Ishikawa (cell line): ENCODE measurements at regions not wholly inside any gene's neighbourhood (a gene's known extent, or its start where the extent isn't known, plus 50 kb on each side); places are given as distances from the start of the nearest gene placed in this dataset.

Experiments used
- CEBPB ChIP-seq: IDR thresholded peaks from 2 replicates; pipeline ENCODE4 v1.6.1; 2012
- EGR1 ChIP-seq: IDR thresholded peaks from 2 replicates; pipeline ENCODE4 v1.6.1; 2012
- NFIC ChIP-seq: IDR thresholded peaks from 2 replicates; pipeline ENCODE4 v1.6.1; 2012
- RAD21 ChIP-seq: IDR thresholded peaks from 2 replicates; pipeline ENCODE4 v1.6.1; 2012; ENCODE audit warnings: low read depth
- TAF1 ChIP-seq: IDR thresholded peaks from 2 replicates; pipeline ENCODE4 v1.6.1; 2012; ENCODE audit warnings: low read depth, mild to moderate bottlenecking
- TCF12 ChIP-seq: IDR thresholded peaks from 2 replicates; pipeline ENCODE4 v1.6.1; 2012; ENCODE audit warnings: low read depth
- TEAD4 ChIP-seq: IDR thresholded peaks from 2 replicates; pipeline ENCODE4 v1.6.1; 2012
- YY1 ChIP-seq: IDR thresholded peaks from 2 replicates; pipeline ENCODE4 v1.6.1; 2012; ENCODE audit warnings: low read depth
- ZBTB7A ChIP-seq: IDR thresholded peaks from 2 replicates; pipeline ENCODE4 v1.6.1; 2012; ENCODE audit warnings: low read depth
- TF ChIP-seq, protein P1 (sequence below): IDR thresholded peaks from 2 replicates; pipeline ENCODE4 v1.6.1; 2012; ENCODE audit warnings: low read depth, mild to moderate bottlenecking
- TF ChIP-seq, protein P2 (sequence below): IDR thresholded peaks from 2 replicates; pipeline ENCODE4 v1.6.1; 2012
- TF ChIP-seq, protein P3 (sequence below): IDR thresholded peaks from 2 replicates; pipeline ENCODE4 v1.6.1; 2012

DNA sequence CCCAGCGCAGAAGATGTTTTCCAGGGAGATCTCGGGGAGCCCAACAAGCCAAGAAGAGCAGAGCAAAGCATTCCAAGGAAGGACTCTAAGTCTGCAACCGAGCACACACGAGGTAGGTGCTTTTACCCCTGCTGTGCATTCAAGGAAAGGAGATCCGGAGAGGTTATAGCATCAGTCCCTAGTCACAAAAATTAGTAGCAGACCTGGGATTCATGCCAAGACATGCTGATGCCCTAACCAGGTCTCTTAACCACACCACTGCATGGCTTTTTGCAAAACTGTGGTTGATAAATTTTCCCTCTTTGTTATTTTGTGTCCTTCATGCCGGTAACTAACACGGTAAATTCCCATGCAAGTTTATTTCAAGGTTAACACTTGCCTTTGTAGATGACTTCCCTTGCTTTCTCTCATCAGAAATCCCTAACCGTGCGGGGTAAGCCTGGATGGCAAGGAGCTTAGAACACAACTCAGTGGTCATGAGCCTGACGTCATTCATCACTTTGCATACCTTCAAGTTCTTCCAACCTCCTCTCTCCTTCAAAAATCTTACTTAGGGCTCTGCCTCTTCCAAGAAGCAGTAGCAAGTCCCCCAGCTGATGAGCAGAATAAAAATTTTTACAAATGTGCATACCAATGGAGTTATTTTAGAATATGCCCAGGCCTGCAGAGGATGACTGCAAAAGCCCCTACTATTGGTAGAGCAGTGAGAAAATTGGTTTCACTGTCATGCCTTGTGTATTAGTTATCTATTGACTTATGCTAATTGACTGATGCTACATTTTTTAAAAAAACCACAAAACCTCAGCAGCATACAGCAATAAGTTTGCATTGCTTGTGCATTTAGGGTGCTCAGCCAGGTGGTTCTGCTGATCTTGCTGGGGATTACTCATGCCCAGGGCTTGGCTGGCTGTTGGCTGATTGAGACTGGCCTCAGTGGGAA is 465.1 kb downstream of the MN1 start:
- TF ChIP-seq CEBPB: no peak
- TF ChIP-seq, protein P1, sequence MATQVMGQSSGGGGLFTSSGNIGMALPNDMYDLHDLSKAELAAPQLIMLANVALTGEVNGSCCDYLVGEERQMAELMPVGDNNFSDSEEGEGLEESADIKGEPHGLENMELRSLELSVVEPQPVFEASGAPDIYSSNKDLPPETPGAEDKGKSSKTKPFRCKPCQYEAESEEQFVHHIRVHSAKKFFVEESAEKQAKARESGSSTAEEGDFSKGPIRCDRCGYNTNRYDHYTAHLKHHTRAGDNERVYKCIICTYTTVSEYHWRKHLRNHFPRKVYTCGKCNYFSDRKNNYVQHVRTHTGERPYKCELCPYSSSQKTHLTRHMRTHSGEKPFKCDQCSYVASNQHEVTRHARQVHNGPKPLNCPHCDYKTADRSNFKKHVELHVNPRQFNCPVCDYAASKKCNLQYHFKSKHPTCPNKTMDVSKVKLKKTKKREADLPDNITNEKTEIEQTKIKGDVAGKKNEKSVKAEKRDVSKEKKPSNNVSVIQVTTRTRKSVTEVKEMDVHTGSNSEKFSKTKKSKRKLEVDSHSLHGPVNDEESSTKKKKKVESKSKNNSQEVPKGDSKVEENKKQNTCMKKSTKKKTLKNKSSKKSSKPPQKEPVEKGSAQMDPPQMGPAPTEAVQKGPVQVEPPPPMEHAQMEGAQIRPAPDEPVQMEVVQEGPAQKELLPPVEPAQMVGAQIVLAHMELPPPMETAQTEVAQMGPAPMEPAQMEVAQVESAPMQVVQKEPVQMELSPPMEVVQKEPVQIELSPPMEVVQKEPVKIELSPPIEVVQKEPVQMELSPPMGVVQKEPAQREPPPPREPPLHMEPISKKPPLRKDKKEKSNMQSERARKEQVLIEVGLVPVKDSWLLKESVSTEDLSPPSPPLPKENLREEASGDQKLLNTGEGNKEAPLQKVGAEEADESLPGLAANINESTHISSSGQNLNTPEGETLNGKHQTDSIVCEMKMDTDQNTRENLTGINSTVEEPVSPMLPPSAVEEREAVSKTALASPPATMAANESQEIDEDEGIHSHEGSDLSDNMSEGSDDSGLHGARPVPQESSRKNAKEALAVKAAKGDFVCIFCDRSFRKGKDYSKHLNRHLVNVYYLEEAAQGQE: no peak
- TF ChIP-seq RAD21: no peak
- TF ChIP-seq NFIC: no peak
- TF ChIP-seq, protein P2, sequence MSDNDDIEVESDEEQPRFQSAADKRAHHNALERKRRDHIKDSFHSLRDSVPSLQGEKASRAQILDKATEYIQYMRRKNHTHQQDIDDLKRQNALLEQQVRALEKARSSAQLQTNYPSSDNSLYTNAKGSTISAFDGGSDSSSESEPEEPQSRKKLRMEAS: no peak
- TF ChIP-seq TCF12: no peak
- TF ChIP-seq, protein P3, sequence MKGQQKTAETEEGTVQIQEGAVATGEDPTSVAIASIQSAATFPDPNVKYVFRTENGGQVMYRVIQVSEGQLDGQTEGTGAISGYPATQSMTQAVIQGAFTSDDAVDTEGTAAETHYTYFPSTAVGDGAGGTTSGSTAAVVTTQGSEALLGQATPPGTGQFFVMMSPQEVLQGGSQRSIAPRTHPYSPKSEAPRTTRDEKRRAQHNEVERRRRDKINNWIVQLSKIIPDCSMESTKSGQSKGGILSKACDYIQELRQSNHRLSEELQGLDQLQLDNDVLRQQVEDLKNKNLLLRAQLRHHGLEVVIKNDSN: no peak
- no peak for TF ChIP-seq YY1
- TF ChIP-seq TEAD4: no peak
- no peak for TF ChIP-seq EGR1
- no peak for TF ChIP-seq ZBTB7A
- no peak for TF ChIP-seq TAF1
